Activated effector memory CD4-positive, alpha-beta T cell treated with anti-CD3 and anti-CD28 coated beads, Interleukin-2, amount 50 U/mL, for 16 hours (primary cell): ENCODE measurements at regions not wholly inside any gene's neighbourhood (a gene's known extent, or its start where the extent isn't known, plus 50 kb on each side); places are given as distances from the start of the nearest gene placed in this dataset.

Source experiments
- DNase-seq: peaks from one replicate; pipeline ENCODE4 v3.0.0-alpha.2; 2020

DNA sequence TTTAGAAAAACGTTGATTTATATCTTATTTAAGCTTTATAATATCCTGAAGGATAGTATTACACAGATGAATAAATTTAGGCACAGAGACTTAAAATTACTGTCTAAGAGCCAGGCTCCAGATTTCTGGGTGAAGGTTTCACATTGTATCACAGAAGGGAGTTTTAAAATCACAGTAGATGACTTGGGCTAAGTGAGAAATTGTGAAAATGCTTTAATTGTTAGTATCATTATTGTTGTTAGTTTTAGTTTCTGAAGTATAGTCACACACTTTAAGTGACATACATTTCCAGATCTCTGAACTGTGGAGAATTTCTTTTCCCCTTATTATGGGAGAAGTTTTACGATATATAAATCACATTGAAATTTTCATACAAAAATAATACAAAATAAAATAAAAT, 83.5 kb downstream of the NDUFS5 start:
- no peak for DNase-seq

DNA sequence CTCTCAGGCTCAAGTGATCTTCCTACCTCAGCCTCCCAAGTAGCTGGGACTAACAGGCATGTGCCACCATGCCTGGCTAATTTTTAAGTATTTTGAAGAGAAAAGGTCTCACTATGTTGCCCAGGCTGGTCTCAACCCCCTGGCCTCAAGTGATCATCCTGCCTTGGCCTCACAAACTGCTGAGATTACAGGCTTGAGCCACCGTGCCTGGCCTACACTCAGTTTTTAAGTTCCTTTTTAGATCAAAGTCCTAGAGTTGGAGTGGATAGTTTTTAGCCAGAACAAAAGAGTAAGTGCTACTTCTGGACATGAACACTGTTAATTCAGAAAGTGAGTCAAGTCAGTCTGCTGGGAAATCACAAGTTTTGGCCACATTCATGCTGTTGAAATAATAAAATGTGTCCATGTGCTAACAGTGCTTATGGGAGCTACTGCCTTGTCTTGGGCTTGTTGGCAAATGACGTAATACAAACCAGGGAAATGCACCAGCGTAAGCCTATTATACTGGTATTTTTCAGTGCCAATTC, 84.2 kb downstream of the NDUFS5 start:
- DNase-seq = no peak

DNA sequence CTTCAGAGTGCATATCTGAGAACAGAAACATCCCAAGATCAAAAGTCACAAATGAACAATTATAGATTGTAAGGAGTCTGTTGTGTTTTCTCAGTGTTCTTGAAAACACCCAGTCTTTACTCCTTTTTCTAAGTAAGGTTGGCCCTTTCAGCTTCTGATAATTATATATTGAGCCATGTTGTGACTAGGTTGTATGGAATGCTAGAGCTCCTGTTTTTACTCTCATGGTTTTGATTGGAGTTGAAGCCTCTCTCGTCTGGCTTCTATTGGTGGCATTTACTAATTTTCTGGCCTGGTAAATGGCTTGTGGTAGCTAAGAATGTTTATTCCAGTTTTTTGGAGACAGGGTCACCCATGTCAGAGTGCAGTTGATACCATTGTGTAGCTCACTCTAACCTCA, 84.7 kb downstream of the NDUFS5 start:
- no peak for DNase-seq

DNA sequence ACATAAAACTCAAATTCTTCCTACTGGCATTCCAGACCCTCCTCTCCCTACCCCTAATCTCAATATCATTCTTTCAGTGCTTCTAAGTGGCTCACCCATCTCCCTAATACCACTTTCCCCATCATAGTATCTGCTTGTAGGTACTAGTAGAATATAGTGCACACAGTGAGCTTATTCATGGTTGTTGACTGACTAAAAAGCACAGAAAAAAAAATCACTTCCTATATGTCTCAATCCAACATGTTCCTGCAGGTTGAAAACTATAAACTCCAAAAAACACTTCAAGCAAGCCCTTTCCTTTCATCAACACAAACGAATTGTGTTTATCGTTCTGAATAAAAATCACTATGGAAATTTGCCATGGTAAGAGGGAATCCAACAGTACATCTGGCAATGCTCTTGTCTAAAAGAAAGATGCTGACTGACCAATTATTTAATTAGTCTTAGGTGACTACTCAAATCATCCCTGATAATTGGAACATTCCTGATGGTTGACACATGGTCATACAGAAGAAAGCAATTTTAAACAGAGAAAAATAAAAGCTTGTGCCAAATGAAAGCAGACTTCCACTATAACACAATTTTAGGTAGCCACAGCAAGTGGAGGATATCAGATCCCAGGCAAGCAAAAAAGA, 87.1 kb downstream of the NDUFS5 start:
- DNase-seq = no peak

DNA sequence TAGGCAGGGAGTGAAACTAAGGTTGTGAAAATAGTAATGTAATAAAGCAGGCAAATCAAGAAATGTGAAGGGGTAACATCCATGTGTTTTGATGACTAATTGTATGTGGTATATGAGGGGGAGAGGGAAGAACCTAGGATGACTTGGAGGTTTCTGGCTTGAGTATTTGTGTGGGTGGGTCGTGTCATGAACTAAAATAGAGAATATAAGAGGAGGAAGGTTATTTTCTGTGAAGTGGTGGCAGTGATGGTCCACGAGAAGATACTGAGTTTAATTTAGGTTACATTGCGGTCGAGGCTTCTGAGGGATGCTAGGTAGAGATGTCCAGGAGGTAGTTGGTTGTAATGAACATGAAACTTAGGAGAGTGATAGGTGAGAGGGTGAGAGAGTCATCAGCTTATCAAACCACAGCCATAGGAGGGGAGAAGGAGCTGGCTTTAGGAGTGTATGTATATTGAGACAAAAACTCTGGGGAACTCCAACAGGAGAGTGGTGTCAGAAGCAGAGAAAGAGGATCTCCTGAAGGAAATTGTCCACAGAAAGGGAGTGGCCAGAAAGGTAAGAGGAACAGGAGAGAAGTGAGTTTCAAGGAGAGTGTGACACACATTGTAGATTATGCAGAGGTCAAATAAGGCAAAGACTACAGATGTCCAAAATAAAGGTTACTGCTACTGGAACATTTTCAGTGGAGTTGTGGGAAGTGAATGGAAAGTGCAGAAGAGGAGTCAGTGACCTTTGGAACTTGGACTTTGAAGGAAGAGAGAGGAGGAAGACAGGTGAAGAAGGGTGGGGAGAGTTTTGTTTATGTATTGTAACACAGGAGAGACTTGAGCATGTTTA, 89.0 kb upstream of the MACF1 start:
- no peak for DNase-seq

DNA sequence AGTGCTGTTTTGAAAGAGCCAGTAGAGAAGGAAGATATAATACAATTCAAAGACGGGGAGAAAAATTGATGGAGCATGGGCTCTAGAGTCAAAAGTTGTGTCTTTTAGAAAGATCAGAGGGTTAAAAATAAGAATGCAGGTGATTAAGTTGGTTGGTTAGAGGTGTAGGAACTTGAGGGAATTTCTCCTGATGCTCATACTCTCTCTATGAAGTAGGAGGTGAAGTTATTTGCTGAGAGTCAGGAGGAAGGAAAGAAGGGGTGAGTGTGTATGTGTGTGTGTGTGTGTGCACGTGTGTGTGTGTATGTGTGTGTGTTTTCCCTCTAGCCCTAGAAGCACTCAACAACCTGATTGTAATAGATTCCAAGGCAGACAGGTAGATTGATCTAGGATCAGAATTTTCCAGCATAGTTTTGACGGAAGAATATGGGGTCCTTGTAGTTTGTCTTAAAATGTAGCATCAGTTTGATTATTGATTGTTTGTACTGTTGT, 88.3 kb upstream of the MACF1 start:
- DNase-seq = no peak

DNA sequence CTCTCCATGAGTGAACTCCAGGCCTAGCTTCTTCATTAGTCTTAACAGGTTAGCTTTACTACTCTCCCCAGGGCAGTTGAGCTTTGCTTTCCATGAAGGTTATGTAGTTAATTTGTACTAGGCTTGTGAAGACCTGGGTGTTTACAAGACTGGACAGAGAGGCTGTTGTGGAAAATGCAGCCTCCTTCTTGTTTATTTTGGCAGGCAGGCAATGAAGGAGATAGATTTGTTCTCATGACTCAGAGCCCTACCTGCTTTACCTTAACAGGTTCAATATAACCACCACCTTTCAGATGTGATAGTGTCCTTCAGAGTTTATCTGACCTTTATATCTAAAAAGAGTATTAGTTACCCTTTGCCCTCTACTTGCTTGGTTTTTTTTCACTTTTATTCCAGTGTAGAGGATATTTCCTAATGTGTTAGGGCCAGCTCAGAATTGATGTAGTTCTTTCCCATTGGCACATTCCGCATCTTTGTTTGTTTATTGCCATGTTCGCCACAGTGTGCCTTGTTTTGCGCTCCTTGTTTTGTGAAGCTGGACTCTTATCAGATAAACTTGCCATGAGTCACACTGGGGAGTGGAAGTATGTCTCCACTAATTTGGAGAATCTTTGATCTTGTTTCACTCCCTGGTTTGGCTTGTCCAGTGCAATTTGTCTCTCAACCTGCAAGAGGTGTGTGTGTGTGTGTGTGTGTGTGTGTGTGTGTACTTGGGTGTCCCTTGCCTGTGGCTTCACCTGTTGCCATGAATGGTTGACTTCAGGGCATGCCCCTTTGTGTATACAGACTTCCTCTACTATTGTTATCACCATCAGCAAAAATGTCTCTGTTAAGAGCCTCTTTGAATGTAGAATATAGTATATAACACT, 87.4 kb upstream of the MACF1 start:
- DNase-seq = no peak

DNA sequence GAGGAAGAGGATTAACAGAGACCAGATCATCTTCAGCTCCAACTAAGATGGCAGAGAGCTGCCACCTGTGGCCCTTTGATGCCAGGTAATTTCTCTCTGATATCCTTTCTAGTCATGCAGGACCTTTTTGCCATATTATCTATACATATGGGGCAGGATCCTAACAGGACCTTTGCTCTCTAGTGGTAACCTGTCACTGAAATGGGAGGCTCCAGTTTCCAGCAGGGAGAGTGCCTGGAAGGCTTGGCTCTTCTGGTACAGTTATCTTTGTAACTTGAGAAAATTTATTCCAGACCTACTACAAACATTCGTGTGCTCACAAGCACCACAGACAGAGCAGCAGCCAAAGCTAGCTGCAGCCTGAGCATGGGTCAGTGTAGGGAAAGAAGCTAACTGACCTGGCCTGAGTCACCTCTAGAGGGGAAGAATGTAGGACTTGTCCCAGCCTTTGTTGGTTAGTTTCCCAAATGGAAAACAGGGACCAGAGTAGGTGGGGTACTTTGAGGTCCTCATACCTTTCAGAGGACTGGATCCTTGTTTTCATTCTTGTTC, 86.5 kb upstream of the MACF1 start:
- DNase-seq = no peak

DNA sequence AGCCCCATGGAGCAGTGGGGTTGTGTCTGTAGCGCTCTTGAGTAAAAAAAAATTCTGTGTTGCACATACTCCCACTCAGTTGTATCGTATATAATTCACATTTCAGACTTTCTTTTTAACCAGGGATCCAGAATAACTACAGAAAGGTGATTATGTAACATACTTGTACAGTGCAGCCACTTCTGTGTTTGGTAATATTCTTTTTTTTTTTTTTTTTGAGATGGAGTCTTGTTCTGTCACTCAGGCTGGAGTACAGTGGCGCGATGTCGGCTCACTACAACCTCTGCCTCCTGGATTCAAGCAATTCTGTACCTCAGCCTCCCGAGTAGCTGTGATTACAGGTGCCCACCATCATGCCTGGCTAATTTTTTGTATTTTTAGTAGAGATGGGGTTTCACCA, 82.4 kb upstream of the MACF1 start:
- DNase-seq = no peak

DNA sequence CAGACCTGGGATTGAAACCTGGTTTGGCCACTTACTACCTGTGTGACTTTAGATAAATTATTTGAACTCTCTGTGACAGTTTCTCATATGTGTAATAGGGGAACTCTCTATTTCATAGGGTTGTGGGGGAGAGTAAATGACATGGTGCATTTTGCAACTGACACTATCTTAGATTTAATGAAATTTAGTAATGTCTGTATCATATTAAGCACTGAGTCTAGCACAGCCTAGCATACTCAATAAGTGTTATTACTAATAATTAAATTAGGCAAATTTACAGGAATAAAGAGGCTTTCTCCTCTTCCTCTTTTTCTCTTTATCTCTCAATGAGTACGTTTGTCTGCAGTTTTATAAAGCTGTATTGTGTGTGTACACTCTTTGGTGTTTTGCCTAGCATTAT, 80.2 kb upstream of the MACF1 start:
- DNase-seq = no peak

DNA sequence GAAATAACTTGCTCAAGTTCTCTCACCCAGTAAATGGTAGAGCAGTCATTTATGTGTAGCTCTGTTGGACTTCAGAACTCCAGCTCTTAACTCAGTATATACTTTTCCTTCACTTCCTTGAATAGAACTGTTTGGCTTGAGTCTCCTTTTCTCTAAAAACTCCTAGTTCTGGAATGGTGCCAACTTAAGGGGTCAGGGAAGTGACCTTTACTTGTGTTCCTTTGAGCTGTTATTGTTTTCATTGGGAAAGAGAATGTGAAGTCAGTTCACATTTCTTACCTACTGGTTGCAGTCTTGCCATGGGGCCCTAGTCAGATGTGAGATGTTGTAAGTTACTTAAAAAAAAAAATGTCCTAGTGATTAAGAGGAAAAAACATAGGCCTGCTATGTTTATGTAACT, 77.0 kb upstream of the MACF1 start:
- DNase-seq = no peak

DNA sequence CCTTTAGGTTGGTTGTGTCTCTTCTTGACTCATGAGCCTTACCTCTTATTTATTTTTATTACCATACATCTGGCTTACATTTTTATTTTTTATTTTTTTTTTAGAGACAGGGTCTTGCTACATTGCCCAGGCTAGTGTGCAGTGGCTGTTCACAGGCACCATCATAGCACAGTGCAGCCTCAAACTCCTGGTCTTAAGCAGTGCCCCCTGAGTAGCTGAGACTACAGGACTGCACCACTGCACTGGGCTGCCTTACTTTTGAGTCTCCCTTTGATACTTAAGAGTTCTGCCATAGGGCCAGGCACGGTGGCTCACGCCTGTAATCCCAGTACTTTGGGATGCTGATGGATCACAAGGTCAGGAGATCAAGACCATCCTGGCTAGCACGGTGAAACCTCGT, 76.4 kb upstream of the MACF1 start:
- DNase-seq = no peak

DNA sequence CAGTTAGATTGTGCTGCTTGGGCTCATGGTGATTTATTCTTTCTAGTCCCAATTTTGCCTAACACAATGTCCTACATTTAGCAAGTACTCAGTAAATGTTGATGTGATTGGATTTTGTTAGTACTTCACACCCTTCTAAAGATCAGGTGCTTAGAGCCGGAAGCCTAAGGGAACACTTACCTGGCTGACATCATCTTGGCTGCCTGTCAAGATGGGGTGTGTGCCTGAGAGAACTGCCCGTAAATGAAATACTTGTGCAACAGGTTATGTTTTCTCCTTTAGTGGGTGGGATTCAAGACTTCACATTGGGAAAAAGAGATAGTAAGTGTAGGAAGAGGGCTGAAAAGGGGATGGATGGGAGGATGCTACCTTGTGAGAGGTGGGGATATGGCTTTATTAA, 75.5 kb upstream of the MACF1 start:
- DNase-seq = no peak

DNA sequence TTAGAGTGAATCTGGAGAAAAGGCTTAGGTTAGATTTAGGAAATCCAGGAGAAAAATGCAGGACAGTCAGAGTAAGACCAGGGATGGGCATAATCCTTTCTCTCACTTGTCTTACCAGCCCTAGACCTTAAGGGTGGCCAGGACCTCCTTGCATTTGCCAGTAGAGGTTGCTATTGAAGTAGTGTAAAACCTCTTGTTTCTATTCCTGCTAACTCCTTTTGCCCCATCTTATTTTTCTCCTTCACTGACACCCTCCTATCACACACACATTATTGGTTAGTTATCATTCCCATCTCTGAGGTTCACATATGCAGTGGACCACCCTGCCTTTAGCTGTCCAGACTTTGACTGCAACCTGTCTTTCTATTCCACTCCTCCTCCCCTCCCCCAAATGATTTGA, 75.0 kb upstream of the MACF1 start:
- DNase-seq = no peak

DNA sequence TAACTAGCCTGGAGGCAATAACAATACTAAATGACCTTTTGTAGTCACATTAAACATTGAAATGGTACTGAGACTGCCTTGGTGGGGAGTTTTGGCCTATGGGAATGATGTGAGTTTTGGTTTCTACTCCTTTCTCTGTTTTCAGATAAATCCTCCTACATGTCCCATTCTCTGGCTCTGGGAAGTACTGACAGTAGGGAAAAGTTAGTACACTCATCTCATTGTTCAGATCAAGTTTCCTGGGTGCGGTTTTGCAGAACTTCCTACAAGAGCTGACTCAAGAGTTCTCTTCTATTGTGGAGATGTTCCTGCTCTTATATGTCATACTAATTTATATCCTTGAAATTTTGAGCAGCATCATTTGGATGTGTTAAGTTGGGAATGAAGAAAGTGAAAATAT, 74.2 kb upstream of the MACF1 start:
- no peak for DNase-seq

DNA sequence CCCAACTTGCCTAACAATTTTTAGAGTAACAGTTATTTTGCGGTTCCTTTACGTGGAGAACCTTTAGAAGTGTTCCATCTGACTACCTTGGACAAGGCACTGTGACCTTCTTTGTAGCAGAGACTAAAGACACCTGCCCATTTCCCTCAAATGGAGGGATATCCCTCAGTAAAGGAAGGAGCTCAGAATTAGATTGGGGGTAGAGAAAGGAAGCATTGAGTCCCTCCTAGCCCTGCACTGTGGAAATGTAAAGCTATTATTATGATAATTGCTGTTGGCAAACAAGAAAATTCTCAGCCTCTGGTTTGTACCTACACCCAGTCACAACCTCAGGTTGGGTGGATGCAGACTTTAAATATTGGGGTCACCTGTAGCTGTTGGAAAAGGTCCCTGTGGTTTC, 72.6 kb upstream of the MACF1 start:
- no peak for DNase-seq

DNA sequence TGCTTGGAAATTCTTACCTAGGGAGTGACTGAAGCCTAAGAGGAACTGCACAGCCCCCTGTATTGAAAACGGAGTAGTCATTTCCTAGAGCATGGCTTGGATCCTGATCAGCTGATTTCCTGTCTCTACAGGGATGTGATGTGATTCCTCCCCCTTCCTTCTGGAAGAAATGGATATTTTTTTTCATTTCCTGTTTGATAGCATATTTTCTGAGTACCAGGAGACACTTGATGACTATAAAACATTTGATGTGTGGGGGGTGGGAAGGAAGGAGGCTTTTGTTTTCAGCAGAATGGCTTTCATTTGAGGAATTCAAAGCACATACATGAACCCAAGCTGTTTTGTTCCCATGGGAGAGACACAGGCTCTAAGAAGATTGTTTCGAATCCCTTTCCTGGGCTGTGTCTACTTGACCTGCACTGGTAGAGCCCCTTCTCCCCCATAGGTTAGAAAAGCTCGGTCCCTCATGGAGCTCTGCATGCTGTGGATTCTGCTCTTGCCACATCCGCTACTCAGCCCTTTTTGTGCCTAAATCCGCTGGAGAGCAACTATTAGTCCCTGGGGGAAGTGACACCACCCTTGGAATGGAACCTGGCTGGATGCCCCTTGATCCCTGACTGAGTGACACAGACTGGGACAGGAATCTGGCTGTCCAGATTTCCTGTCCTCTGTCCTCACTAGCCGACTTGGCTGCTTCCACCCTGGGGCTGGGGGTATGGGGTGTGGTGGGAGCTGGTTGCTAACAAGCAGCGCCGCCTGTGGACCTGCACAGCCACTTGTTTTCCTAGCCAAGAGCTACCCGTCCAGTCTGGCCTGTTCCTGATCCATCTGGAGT, 71.8 kb upstream of the MACF1 start:
- no peak for DNase-seq

DNA sequence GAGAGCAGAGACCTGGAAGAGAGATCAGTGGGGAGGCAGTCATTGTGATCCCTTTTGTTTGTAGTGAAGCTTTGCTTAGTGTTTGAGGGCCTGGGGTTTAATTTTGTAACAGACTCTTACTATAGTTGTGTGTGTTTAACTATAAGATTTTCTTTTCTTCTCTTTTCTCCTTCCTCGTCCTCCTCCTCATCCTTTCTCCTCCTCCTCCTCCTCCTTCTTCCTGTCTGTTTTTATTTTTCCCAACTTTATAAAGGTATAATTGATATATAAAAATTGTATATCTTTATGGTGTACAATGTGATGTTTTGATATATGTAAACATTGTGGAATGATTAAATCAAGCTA, 71.2 kb upstream of the MACF1 start:
- DNase-seq = no peak

DNA sequence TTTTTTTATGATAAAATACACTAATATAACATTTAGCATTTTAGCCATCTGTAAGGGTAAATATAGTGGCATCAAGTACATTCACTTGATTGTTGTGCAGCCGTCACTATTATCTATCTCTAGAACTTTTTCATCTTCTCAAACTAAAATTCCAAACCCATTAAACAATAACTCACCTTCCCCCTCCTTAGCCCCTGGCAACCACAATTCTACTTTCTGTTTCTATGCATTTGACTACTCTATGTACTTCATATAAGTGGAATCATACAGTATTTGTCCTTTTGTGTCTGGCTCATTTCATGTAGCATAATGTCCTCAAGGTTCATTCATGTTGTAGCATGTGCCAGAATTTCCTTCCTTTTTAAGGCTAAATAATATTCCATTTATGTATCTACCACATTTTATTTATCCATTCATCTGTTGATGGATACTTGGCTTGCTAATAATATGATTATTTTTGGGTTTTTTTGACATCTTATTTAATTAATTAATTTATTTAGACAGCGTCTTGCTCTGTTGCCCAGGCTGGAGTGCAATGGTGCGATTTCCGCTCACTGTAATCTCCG, 69.6 kb upstream of the MACF1 start:
- DNase-seq = no peak

DNA sequence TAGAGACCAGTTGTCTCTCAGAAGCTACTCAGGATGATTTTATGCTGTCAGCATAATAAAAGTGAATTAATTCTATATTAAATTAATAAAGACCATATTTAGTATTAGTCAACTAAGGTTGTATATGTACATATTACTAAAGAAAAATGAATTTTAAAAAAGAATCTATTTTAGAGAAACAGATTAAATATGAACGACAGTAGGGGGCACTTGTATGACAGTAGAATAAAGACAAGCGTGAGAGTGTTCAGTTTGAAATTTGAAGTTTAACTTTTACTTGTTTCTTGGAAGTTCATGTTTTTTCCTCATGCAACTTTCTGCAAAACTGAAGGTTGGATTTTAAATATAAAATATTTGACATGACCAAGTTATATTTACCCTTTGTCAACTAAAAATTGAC, 67.9 kb upstream of the MACF1 start:
- DNase-seq = no peak

DNA sequence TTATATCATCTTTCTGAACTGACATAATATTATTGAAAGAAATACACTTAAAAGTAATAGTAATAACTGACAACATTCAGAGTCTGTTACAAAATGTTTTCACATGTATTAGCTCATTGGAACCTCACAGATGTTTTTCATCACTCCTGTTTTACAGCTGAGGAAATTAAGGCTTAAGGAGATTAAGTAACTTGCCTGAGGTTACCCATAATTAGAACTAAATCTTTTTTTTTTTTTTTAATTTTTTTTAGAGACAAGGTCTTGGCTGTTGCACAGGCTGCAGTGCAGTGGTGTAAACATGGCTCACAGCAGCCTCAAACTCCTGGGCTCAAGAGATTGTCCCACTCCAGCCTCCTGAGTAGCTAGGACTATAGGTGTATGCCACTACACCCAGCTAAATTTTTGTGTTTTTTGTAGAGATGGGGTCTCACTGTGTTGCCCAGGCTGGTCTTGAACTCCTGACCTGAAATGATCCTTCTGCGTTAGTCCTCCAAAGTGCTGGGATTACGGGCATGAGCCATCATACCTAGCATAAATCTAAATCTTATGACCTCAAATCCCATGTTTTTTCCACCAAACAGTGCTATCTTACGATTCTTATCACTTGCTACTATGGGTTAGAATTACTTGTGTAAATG, 64.7 kb upstream of the MACF1 start:
- no peak for DNase-seq
